HG02759 (cell line): ENCODE measurements at regions not wholly inside any gene's neighbourhood (a gene's known extent, or its start where the extent isn't known, plus 50 kb on each side); places are given as distances from the start of the nearest gene placed in this dataset.
"Not testable (repeated sequence)": the region's sequence is repeated elsewhere in the genome, so short reads cannot be mapped to it uniquely, and the experiment has no call there.

ENCODE experiments used
- ATAC-seq: cut with Tn5 transposase; IDR thresholded peaks from one replicate; pipeline ENCODE4 v1.9.1; 2021; ENCODE audit warnings: mild to moderate bottlenecking, moderate library complexity; ENCODE audit not compliant: unreplicated experiment

GRCh38 chr6:106749609-106750008 lies 120.2 kb downstream of the QRSL1 start:
- no peak for ATAC-seq

GRCh38 chr6:106748547-106749207 lies 119.3 kb downstream of the QRSL1 start:
- ATAC-seq: no peak

- ATAC-seq: no peak
Observed at GRCh38 chr6:106747139-106747538, 117.8 kb downstream of the QRSL1 start.

GRCh38 chr6:106746652-106747051 lies 117.3 kb downstream of the QRSL1 start:
- ATAC-seq: no peak

GRCh38 chr6:106745824-106746582 lies 116.6 kb downstream of the QRSL1 start:
- no peak for ATAC-seq

- no peak for ATAC-seq
Observed at GRCh38 chr6:106745197-106745770, 115.9 kb downstream of the QRSL1 start.

- no peak for ATAC-seq
Observed at GRCh38 chr6:106744781-106745180, 115.4 kb downstream of the QRSL1 start.

GRCh38 chr6:106744029-106744428 lies 114.7 kb downstream of the QRSL1 start:
- ATAC-seq: not testable (repeated sequence)

- no peak for ATAC-seq
Observed at GRCh38 chr6:106743612-106744011, 114.2 kb downstream of the QRSL1 start.

- no peak for ATAC-seq
Observed at GRCh38 chr6:106740287-106740686, 110.9 kb downstream of the QRSL1 start.

- ATAC-seq: no peak
Observed at GRCh38 chr6:106739387-106739786, 110.0 kb downstream of the QRSL1 start.

- no peak for ATAC-seq
Observed at GRCh38 chr6:106736502-106736901, 107.1 kb downstream of the QRSL1 start.

- no peak for ATAC-seq
Observed at GRCh38 chr6:106735828-106736227, 106.5 kb downstream of the QRSL1 start.

- ATAC-seq: no peak
Observed at GRCh38 chr6:106735136-106735633, 105.8 kb downstream of the QRSL1 start.

- ATAC-seq: no peak
Observed at GRCh38 chr6:106733386-106733785, 104.0 kb downstream of the QRSL1 start.

- ATAC-seq: no peak
Observed at GRCh38 chr6:106732376-106732940, 103.1 kb downstream of the QRSL1 start.

GRCh38 chr6:106731843-106732160 lies 102.4 kb downstream of the QRSL1 start:
- ATAC-seq: no peak

GRCh38 chr6:106731144-106731842 lies 101.9 kb downstream of the QRSL1 start:
- ATAC-seq: no peak

GRCh38 chr6:106730718-106731117 lies 101.3 kb downstream of the QRSL1 start:
- no peak for ATAC-seq

- ATAC-seq: no peak
Observed at GRCh38 chr6:106730264-106730663, 100.9 kb downstream of the QRSL1 start.

- ATAC-seq: no peak
Observed at GRCh38 chr6:106729841-106730240, 100.5 kb downstream of the QRSL1 start.
